CD4-positive, alpha-beta T cell treated with Interleukin-4 for 1 hour (primary cell): ENCODE measurements at regions not wholly inside any gene's neighbourhood (a gene's known extent, or its start where the extent isn't known, plus 50 kb on each side); places are given as distances from the start of the nearest gene placed in this dataset.

Experiments
- DNase-seq, 2 donors: peaks; one replicate each; pipeline ENCODE4 v3.0.0-alpha.2; 2020 to 2022

GRCh38 chr3:124248471-124249028 lies 256.6 kb upstream of the ROPN1 start:
- DNase-seq, result no peak

- DNase-seq, result no peak
Measured at GRCh38 chr3:124249038-124249437, 257.1 kb upstream of the ROPN1 start.

DNA sequence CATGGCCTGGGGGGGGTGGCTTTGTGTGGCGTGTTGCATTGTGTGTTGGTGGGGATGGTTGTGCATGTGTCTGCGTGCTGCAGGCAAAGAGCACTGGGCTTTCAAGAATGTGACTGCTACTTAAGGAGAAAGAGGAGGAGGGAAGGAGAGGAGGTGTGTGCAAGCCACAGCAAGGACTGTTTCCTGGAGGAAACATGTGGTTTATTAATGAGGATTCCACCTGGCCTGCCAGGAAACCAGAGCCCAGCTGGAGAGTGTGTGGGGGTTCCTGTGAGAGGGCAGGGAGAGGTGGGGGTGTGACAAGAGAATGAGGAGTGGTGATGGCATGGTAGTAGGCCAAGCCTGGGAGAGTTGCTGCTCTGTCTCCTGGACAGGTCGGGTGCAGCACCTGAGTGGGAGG lies 258.1 kb upstream of the ROPN1 start:
- no peak for DNase-seq

- DNase-seq, result no peak
Measured at GRCh38 chr3:124256156-124256555, 264.2 kb upstream of the ROPN1 start.

GRCh38 chr3:124256599-124256998 lies 264.7 kb upstream of the ROPN1 start:
- DNase-seq, result no peak

DNA sequence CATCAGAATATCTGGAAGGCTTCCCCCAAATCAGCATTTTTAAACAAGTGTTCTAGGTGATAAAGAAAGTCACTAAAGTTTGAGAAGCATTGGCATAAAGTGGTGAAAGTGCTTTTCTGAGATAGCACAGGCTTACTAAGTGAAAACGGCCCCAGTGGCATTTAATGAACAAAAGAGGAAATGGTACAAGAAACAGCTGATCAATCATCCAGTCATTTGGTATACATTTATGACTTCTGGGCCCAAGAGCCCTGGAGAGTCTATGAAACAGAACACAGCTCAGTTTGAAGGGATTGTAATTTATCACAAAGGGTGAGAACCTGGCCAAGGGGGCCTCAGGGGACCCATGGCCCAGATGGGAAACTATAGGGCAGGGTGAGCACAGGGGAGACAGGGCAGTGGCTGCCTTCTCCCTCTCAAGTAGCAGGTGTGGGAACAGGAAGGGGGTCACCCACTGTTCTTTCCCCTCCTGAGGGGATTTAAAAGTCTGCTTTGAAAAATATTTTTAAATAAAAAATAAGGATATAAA lies 265.5 kb upstream of the ROPN1 start:
- no peak for DNase-seq

DNA sequence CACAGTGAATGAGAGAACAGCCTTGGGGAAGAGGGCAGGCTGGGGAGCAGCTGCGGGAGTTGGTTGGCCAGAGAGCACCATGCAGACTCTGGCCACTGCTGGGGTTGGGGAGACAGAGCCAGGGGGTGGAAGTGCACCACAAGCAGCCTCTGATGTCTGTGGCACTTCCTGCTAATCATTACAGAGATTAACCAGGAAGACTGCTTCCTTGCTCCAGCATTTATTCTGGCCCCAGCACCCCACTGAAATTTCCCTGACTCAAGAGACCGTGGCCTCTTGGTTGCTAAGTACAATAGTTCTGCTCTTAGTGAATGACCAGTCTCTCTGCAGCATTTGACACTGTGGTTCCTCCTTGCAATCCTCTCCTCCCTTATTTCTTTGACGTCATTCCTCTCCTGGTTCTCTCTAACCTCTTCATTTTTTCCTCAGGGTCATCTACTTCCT lies 266.2 kb upstream of the ROPN1 start:
- no peak for DNase-seq

DNA sequence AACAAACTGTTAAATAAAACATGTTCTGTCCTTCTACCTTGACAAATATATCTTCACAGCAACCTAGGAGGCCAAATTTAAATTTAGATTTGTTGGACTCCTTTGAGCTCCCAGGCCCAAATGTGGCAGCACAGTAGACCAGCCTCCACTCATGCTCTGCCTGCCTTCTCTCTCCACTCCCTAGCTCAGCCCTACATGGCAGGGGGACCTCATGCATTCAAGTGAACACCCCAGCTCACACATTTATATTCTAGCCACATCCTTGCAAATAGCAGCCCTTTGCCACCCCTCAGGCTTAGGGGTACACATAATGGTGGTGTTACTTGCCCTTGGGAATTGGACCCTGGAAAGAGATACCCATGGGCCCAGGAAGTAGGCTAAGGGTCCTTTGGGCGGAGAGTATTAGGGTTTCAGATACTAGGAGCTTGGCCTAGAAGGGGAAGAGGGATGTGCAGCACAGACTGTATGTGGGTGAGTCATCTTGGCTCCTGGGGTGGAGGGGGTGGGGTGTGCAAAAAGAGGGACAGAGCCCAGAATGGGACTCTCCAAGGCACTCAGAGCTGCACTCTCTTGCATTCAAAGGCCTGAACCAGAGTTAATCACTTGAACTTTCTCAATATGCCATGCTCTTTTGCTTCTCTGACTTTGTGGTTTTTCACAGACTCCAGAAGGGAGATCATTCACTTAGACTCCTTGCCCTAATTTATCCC lies 268.4 kb upstream of the ROPN1 start:
- DNase-seq, result no peak

- no peak for DNase-seq
Measured at GRCh38 chr3:124261306-124261705, 269.4 kb upstream of the ROPN1 start.

- no peak for DNase-seq
Measured at GRCh38 chr3:124263168-124263567, 271.2 kb upstream of the ROPN1 start.

DNA sequence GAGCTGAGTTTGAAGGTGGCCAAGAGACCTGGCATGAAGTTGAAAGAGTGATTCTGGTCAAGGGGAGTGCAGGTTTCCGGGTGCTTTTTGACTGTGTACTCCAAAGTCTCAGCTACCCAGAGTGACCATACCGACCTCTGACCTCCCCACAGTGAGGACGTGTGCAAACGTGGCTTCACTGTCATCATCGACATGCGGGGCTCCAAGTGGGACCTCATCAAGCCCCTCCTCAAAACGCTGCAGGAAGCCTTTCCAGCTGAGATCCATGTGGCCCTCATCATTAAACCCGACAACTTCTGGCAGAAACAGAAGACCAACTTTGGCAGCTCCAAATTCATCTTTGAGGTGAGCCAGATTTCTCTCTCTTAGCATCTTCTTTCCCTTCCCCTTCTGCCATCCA lies 272.4 kb upstream of the ROPN1 start:
- no peak for DNase-seq

GRCh38 chr3:124266487-124266886 lies 274.6 kb upstream of the ROPN1 start:
- no peak for DNase-seq

DNA sequence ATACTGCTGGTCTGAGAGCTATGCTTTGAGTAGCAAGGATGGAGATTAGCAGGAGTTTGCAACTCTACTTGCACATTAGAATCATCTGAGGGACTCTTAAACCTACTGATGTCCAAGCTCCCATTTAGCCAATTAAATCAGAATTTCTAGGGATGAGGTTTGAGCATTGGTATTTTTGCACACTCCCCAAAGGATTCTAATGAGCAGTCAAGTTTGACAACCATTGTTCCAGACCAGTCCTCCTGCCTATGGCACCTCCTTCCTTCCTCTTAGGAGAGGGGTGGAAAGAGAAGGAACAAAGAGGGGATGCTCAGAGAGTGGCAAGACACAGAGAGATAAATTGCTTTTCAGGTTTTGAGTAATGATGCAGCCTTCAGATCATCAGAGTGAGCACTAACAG lies 275.5 kb upstream of the ROPN1 start:
- no peak for DNase-seq

GRCh38 chr3:124268355-124268754 lies 276.4 kb upstream of the ROPN1 start:
- DNase-seq, result no peak

DNA sequence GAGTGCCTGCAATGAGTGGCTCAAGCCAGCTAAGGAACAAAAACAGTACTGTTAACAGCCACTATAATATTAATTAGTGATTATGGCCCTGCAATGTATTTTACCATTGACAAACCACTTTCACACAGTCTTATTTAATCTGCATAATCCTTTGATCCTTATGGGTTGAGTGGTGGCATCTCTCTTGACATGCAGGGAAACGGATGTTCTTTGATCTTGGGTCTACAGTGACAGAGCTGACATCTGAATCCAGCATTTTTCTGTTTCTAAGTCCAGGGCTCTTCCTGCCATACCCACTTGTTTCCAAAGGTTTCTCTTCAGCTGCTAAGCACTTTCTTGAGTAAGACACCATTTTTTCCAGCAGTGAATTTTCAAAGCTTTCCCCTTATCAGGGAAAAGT lies 277.7 kb upstream of the ROPN1 start:
- no peak for DNase-seq

GRCh38 chr3:124272605-124273151 lies 280.8 kb upstream of the ROPN1 start:
- no peak for DNase-seq

GRCh38 chr3:124273651-124274050 lies 281.7 kb upstream of the ROPN1 start:
- no peak for DNase-seq

DNA sequence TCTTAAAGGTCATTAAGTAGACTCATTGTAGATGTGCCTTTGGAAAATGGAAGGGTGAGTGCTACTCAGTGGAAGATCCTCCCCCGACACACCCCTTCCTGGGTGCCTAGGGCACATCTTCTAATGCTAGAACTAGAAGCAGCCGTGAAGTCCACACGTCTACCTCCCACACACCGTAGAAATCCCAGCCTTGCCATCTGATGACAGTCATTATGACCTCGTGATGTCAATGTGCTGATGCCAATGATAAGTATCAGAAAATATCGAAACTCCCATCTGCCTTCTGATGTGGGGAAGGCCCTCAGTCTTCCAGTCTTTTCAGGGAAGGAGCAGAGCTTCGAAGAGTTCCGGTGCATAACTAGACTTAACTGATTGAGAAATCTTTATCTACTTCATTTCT lies 282.1 kb upstream of the ROPN1 start:
- no peak for DNase-seq

DNA sequence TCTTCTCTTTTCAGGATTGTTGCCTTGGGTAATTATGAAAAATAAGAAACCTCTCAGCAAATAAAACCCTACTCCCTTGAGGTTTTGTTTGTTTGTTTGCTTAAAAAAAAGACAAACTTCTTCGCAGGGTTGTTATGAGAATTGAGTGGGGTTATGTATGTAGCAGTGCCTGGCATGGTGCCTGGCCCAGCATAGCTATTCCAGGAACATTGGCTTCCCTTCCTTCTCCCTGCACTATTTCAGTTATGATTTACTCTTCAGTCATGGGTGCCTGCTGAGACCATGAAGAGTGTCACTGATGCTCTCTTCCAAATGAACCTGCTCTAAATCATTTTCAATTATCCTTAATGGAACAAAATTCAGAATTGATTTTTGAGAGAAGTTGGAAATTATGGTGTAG lies 283.5 kb upstream of the ROPN1 start:
- no peak for DNase-seq

DNA sequence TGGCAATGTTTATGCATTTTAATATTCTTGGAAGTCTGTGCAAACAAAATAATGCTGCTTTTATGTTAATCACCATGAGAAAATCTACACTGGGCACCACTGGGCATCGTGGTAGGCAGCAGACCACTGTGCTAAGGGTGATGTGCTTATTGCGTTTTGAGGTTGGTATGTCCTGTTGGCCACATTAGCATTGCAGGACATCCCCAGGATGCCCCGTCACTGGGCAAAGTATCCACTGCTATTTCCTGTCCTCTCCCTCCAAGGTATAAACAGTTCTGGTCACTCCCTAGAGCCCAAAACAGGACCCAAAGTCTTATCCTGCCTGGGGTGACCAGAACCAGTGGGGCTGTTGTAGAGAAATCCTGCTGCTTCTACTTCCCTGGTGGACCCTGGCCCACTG lies 284.2 kb upstream of the ROPN1 start:
- DNase-seq, result no peak

GRCh38 chr3:124276539-124277143 lies 284.7 kb upstream of the ROPN1 start:
- DNase-seq, result no peak

DNA sequence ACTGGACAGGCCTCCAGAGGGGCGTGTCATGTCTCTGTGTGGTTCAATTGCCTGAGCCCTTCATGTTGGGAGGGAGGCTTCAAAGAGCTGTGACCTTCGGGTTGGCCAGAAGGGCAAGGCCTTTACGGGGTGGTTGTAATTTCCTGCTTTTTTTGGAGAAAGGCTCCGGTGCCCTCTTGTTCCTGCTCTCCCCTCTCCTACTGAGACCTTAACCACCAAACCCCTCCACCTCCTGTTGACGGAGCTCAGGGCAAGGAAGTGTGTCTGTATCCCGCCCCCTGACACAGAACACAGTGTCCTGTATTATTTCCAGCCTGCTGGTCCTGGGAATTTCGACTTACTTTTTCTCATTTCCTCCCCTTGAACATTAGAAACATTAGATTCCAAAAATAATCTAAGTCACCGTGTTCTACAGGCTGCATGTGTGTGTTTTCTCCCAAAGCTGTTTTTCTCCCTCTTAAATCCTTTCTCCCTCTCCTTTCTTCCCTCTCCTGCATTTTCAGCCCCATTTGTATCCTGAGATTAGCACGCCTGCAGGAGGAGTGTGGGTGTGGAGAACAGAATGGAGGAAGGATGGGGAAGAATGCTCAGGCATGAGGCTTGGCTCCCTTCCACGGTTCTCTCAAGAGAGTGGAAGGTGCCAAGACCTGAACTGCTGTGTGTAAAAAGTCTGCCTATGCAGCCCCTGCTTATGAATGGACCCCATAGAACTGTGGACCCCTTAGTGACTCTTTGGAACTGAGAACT lies 285.4 kb upstream of the ROPN1 start:
- DNase-seq, result no peak
